Stimulated activated memory B cell treated with anti-CD40 and anti-IgM and Interleukin-4, amounts not matched to agents 10 μg/mL and 1 μg/mL and 100 μg/mL, for 72 hours (primary cell): ENCODE measurements at regions not wholly inside any gene's neighbourhood (a gene's known extent, or its start where the extent isn't known, plus 50 kb on each side); places are given as distances from the start of the nearest gene placed in this dataset.
"Not testable (repeated sequence)": the region's sequence is repeated elsewhere in the genome, so short reads cannot be mapped to it uniquely, and the experiment has no call there.

Experiments used
- ATAC-seq: fragments of 150-1000 bp; cut with Tn5 transposase; 2 replicates; pipeline ENCODE4 v1.10.0; 2021
- H3K27ac Mint-ChIP-seq: one replicate; pipeline ENCODE4 v1.8.0; 2022; ENCODE audit warnings: mild to moderate bottlenecking, mixed read lengths
- H3K27me3 Mint-ChIP-seq: one replicate; pipeline ENCODE4 v1.8.0; 2022; ENCODE audit warnings: mixed read lengths
- H3K36me3 Mint-ChIP-seq: one replicate; pipeline ENCODE4 v1.8.0; 2022; ENCODE audit warnings: mixed read lengths
- H3K4me1 Mint-ChIP-seq: one replicate; pipeline ENCODE4 v1.8.0; 2022; ENCODE audit warnings: mixed read lengths
- H3K4me3 Mint-ChIP-seq: one replicate; pipeline ENCODE4 v1.8.0; 2022; ENCODE audit warnings: mild to moderate bottlenecking, moderate library complexity, mixed read lengths
- H3K9me3 Mint-ChIP-seq: one replicate; pipeline ENCODE4 v1.8.0; 2022; ENCODE audit warnings: mixed read lengths

DNA sequence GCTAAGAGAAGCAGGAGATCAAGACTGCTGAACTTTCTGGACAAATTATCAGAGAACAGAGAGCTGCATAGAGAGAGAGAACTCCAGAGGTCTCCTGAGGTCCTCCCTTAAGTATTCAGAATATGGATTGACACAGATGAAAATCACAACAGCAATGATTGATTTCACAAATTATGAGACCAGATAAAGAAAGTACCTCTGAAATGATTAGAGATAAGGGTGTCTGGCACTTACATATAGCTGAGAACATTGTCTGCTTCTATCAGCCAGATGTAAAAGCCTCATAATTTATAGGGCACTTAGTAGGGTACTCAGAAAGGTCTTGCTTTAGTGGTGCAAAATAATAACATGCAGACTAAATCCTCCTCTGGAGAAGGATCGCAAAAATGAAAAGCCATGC is 1301.8 kb downstream of the BRINP3 start:
- Mint-ChIP-seq H3K27ac (no peak overlapping the region), H3K9me3 (peaks cover 6% of the 10 kb centered on the region), H3K27me3 (no peaks in the 10 kb centered on the region), H3K4me1 (no peaks in the 10 kb centered on the region), H3K4me3 (no peak overlapping the region), H3K36me3 (no peaks in the 10 kb centered on the region)
- ATAC-seq, result no peak

DNA sequence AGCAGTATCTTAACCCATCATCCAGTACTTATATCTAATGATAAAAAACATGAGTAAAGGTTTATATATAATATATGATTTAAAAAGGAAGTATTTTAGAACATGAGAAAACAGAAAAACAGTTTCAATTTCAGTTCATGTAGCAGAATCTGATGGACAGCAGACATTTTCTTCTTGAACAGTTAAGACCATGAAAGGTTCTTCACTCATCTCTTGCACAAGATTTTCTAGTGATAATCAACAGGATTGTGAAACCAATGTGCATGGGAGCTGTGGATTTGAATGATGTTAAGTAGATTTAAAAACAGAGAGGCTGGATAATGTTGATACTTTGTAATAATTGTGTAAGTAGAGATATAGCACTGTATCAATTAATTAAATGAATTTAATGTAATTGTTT is 1297.6 kb downstream of the BRINP3 start:
- Mint-ChIP-seq H3K4me1 (no peaks in the 10 kb centered on the region), H3K27me3 (no peaks in the 10 kb centered on the region), H3K4me3 (no peak overlapping the region), H3K9me3 (peaks cover 5% of the 10 kb centered on the region), H3K36me3 (no peaks in the 10 kb centered on the region), H3K27ac (no peak overlapping the region)
- no peak for ATAC-seq

DNA sequence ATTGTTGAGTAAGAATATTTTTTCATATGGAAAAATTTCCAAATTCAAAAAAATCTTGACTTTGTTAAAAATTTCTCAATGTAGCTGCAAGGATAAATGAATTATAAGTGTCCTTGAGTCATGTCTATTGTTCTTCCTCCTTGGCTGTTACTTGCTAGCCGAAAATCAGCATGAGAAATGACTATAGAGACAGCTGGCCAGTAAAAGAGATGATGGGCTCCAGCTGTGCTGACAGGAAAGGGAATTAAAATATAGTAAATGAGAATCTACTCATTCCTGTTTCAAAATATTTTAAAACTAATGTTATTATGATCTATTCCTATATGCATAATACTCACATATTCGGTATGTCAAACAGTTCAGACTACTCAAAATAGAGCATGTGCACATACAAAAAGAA is 1292.6 kb downstream of the BRINP3 start:
- ATAC-seq, result no peak
- H3K27me3 Mint-ChIP-seq, result no peaks in the 10 kb centered on the region
- H3K27ac Mint-ChIP-seq, result no peak overlapping the region
- no peaks in the 10 kb centered on the region for H3K4me1 Mint-ChIP-seq
- peaks cover 2% of the 10 kb centered on the region for H3K9me3 Mint-ChIP-seq
- no peaks in the 10 kb centered on the region for H3K36me3 Mint-ChIP-seq
- H3K4me3 Mint-ChIP-seq, result no peak overlapping the region

DNA sequence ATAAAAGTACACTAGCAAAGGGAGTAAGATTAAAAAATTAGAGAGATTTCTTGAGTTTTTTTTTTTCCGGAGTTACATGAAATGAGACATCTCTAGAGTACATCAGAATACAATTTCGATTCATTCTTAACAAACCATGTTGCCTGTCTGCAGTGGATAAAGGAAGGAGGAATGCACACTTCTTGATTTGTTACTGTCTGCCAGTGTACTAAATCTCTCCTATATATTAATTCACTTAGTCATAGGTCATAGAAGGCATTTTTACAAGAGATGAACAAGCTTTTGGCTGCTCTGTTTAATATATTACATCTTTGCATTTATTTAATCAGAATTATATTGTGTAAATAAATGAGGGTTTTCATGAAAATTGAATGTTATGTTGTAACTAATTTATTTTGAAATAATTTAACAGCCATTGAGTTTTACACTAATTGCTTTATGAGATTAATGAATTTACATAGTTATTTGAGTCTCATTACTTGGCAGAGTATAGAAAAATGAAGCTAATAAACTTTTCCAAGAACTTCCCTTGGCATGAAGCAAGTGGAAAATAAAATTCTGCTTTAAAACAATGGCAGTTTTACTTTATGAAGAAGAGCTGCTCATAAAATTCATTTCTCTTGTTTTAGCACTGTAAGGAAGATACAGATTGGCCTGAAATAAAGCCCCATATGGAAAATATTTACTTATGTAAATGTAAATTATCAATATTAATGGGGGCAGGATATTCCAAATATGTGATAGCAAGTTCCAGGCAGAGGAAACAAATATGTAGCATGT is 1284.7 kb downstream of the BRINP3 start:
- Mint-ChIP-seq H3K9me3 (no peaks in the 10 kb centered on the region), H3K27ac (no peak overlapping the region), H3K4me1 (no peaks in the 10 kb centered on the region), H3K36me3 (no peaks in the 10 kb centered on the region), H3K27me3 (no peaks in the 10 kb centered on the region), H3K4me3 (no peak overlapping the region)
- ATAC-seq, result no peak

DNA sequence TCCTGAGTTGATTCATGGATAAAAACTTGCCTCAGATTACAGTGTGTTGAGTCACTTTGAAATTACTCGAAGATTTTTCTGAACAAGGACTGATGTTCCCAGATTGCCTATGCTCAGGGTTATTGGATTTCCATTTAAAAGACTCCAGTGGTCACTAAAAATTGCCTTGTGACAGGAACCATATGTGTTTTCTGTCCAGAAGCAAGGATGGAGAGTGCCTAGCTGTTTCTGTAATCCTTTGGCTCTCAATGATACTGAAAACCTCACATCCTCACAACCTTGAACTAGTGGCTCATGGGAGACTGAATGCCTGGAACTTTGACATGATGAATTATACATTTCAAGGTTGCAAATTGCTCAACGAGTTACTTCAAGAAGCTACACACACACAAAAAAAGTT is 1271.8 kb downstream of the BRINP3 start:
- no peak overlapping the region for H3K27ac Mint-ChIP-seq
- H3K9me3 Mint-ChIP-seq, result peaks cover 3% of the 10 kb centered on the region
- ATAC-seq, result no peak
- no peaks in the 10 kb centered on the region for H3K27me3 Mint-ChIP-seq
- no peak overlapping the region for H3K4me3 Mint-ChIP-seq
- no peaks in the 10 kb centered on the region for H3K4me1 Mint-ChIP-seq
- H3K36me3 Mint-ChIP-seq, result no peaks in the 10 kb centered on the region

DNA sequence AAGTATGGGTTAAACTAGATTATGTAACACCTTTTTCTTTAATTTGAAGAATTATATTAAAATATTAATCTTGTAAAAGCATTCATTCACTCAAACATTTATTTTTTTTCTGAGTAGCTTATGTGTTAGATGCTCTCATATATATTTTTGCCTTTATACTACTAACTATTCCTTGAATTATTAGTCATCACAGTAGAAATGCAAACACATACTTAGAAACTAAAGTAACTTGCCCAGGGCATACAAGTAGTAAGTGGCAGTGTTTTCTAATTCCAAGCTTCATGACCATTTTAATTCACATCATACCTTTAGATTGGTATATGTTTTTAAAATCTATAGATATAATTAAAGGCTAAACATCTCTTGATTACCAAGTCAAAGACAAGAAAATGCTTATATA is 1271.0 kb downstream of the BRINP3 start:
- H3K27ac Mint-ChIP-seq, result no peak overlapping the region
- H3K27me3 Mint-ChIP-seq, result no peaks in the 10 kb centered on the region
- no peak for ATAC-seq
- no peaks in the 10 kb centered on the region for H3K36me3 Mint-ChIP-seq
- peaks cover 3% of the 10 kb centered on the region for H3K9me3 Mint-ChIP-seq
- no peak overlapping the region for H3K4me3 Mint-ChIP-seq
- no peaks in the 10 kb centered on the region for H3K4me1 Mint-ChIP-seq

DNA sequence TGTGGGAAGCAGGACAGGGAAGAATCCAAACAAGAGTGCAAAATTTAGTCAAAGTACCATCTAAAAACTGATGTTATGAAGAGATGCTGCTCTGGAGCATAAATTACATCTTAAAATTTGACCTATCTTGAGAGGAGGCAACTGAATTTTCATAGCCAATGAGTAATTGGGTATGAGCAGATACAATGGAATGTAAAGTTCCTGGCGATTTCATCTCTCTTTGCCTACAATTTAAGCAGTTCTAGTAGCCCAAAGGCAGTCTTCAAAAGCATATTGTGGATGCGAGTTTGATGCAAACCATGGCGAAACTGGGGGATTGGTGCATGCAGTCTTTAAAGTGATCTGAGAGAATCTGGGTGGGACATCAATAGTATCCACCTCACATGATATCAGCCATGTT is 1265.9 kb downstream of the BRINP3 start:
- Mint-ChIP-seq H3K27me3 (no peaks in the 10 kb centered on the region), H3K4me1 (no peaks in the 10 kb centered on the region), H3K4me3 (no peak overlapping the region), H3K36me3 (no peaks in the 10 kb centered on the region), H3K27ac (no peak overlapping the region), H3K9me3 (no peaks in the 10 kb centered on the region)
- ATAC-seq, result no peak

DNA sequence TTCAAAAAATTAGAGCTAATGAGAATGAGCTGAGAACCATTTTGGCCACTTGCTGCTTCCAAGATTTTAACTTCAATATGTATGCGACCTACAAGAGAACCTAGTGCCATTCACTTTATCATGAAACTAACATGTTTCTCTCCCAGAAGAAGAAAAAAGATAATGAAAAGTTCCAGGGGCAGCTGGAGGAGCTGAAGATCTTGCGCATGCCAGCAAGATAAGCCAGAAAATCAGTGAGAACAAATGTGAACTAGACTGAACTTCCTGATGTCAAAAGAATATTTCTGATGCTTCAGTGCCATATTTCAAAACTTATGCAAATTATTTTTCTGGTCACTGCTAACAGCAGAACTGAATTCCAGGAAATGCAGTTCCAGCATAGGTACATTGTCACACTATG is 1265.1 kb downstream of the BRINP3 start:
- H3K36me3 Mint-ChIP-seq, result no peaks in the 10 kb centered on the region
- H3K27me3 Mint-ChIP-seq, result no peaks in the 10 kb centered on the region
- ATAC-seq, result no peak

DNA sequence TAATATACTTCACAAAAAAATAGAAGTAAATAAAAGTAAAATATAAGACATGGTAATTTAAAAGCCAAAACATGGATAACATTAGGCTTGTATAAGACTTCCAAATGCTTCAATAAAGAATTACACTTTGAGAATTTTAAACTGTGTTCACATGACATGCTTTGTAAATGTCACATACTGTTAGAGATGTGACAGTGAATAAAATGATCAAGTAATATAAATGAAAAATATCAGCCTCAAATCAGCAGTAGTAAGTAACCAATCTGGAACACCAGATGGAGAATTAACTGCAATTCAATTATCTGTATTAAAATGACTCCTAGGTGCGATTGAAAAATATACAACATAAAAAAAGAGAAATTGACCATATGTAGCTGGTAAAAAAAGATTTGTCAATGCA is 1260.8 kb downstream of the BRINP3 start:
- no peaks in the 10 kb centered on the region for H3K4me1 Mint-ChIP-seq
- H3K27ac Mint-ChIP-seq, result no peak overlapping the region
- H3K9me3 Mint-ChIP-seq, result peaks cover 3% of the 10 kb centered on the region
- H3K4me3 Mint-ChIP-seq, result no peak overlapping the region
- no peaks in the 10 kb centered on the region for H3K27me3 Mint-ChIP-seq
- no peaks in the 10 kb centered on the region for H3K36me3 Mint-ChIP-seq
- ATAC-seq, result no peak

More for the DNA sequence above, 1265.1 kb downstream of the BRINP3 start:
- Mint-ChIP-seq H3K4me3 (no peak overlapping the region), H3K9me3 (no peaks in the 10 kb centered on the region), H3K4me1 (no peaks in the 10 kb centered on the region), H3K27ac (no peak overlapping the region)

DNA sequence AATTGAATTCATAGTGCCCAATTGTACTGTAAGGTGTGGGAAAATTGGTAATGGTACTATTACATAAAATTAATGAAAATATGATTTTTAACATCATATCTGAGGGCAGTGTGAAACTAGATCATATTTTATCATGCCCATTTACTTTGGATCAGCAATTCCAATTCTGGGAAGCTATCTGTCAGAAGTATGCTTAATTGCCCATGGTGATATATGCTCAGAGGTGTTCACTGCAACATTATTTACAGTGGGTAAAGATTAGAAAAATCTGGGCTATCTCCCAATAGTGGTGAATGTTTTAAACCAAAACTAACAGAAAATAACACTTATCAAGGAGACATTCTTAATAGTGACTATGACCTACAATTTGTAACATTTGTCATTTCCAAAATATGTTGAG is 1260.0 kb downstream of the BRINP3 start:
- peaks cover 3% of the 10 kb centered on the region for H3K9me3 Mint-ChIP-seq
- ATAC-seq, result no peak
- no peaks in the 10 kb centered on the region for H3K36me3 Mint-ChIP-seq
- no peak overlapping the region for H3K4me3 Mint-ChIP-seq
- H3K27ac Mint-ChIP-seq, result no peak overlapping the region
- no peaks in the 10 kb centered on the region for H3K4me1 Mint-ChIP-seq
- H3K27me3 Mint-ChIP-seq, result no peaks in the 10 kb centered on the region

DNA sequence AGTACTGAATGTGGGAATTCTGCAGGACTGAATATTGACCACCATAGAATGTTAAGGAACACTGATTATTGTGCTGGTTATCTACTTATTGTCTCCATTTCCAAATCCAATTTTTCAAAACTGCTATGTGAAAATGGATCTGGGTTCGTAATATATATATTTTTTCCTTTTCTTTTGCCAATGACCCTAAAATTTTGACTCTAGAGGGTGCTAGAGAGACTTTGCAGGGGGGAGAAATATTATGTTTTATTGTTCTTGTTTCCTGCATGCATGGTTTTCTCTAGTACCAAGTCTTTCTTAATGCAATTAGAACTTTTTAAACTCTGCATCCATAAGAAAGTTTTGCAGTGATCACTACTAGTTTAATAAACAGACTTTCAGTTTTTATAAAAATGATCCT is 1256.9 kb downstream of the BRINP3 start:
- ATAC-seq, result no peak
- Mint-ChIP-seq H3K4me1 (no peaks in the 10 kb centered on the region), H3K36me3 (no peaks in the 10 kb centered on the region), H3K4me3 (no peak overlapping the region), H3K27ac (no peak overlapping the region), H3K9me3 (peaks cover 7% of the 10 kb centered on the region), H3K27me3 (no peaks in the 10 kb centered on the region)

DNA sequence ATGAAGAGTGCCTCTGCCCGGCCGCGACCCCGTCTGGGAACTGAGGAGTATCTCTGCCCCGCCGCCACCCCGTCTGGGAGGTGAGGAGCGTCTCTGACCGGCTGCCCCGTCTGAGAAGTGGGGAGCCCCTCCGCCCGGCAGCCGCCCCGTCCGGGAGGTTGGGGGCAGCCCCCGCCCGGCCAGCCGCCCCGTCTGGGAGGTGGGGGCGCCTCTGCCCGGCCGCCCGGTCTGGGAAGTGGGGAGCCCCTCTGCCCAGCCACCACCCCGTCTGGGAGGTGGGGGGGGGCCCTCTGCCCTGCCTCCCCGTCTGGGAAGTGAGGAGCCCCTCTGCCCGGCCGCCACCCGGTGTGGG is 1251.9 kb downstream of the BRINP3 start:
- H3K36me3 Mint-ChIP-seq, H3K27me3 Mint-ChIP-seq, H3K9me3 Mint-ChIP-seq, H3K4me3 Mint-ChIP-seq, H3K4me1 Mint-ChIP-seq, ATAC-seq, H3K27ac Mint-ChIP-seq: not testable (repeated sequence)

DNA sequence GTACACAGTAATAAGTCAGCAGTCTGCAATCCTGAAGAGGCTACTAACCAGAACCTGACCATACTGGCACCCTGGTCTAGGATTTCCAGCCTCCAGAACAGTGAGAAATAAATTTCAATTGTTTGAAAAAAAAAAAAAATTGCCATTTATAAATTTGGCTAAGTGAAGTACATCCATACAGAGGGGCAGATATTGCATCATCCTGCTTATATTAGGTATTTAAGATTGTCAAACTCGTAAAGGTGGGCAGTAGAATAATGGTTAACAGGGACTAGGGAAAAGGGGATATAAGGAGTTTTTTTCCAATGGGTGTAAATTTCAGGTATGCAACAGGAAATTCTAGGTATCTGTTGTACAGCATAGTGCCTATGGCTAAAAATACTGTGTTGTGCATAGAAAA is 1250.9 kb downstream of the BRINP3 start:
- Mint-ChIP-seq H3K4me1 (no peaks in the 10 kb centered on the region), H3K27ac (no peak overlapping the region), H3K36me3 (no peaks in the 10 kb centered on the region), H3K4me3 (no peak overlapping the region), H3K9me3 (peaks cover 4% of the 10 kb centered on the region), H3K27me3 (no peaks in the 10 kb centered on the region)
- no peak for ATAC-seq

DNA sequence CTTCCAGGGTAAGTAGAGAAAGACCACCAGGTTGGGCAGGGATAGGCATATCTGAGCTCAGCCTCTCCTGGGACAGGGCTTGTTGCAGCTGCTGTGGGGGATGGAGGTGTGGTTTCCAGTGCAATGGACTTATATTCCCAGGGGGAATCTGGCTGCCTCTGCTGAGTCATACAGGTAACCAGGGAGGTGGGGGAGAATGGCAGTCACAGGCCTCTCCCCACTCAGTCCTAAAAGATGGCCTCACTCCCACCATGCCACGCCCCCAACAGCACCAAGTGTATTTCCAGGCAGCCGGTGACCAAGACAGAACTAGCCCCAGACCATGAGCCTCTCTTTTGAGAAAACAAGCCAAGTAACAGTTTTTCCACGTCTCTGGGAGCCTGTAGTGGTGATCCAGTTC is 1240.7 kb downstream of the BRINP3 start:
- no peaks in the 10 kb centered on the region for H3K36me3 Mint-ChIP-seq
- no peaks in the 10 kb centered on the region for H3K27me3 Mint-ChIP-seq
- no peak for ATAC-seq
- H3K4me1 Mint-ChIP-seq, result no peaks in the 10 kb centered on the region
- no peak overlapping the region for H3K4me3 Mint-ChIP-seq
- peaks cover 6% of the 10 kb centered on the region for H3K9me3 Mint-ChIP-seq
- no peak overlapping the region for H3K27ac Mint-ChIP-seq

DNA sequence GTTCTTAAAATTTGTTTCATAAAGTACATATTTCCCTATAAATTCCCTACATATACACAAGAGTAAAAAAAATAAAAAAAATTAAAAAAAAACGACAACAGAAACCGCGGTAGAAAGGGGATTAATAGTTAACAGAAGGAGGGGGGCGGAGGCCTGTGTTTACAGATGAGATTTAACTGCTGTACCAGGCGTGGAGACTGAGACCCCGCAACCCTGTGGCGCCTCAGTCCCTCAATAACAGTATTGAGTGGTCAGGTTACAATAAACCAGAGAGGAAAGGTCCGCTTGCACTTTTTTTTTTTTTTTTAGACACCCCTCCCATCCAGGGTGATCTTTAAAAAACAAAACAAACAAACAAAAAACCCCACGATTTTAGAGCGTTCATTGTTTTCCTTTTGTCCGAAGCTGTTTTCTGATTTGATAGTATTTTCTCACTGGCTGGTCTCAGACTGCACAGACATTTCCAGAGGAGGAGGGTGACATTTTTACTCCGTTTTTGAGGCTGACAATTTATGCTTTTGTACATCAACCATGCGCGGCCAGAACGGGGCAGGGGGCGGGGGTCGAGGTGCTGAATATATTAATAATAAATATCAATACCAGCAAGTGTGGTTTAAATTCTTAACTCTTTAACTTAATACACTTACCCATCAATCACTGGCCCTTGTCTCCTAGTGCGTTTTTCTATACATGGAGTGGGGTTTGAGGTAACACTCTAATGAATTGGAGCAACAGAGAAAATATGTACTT is 1223.9 kb downstream of the BRINP3 start:
- Mint-ChIP-seq H3K27ac (no peak overlapping the region), H3K36me3 (no peaks in the 10 kb centered on the region), H3K4me3 (no peak overlapping the region), H3K4me1 (no peaks in the 10 kb centered on the region), H3K27me3 (no peaks in the 10 kb centered on the region), H3K9me3 (peaks cover 2% of the 10 kb centered on the region)
- no peak for ATAC-seq

DNA sequence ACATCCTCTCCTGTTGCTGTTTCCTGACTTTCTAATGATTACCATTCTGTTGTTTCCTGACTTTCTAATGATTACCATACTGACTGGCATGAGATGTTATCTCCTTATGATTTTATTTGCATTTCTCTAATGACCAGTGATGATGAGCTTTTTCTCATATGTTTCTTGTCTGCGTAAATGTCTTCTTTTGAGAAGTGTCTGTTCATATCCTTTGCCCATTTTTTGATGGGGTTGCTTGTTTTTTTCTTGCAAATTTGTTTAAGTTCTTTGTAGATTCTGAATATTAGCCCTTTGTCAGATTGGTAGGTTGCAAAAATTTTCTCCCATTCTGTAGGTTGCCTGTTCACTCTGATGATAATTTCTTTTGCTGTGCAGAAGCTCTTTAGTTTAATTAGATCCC is 1216.5 kb downstream of the BRINP3 start:
- not testable (repeated sequence) for H3K27me3 Mint-ChIP-seq, H3K4me1 Mint-ChIP-seq, H3K9me3 Mint-ChIP-seq, ATAC-seq, H3K4me3 Mint-ChIP-seq, H3K36me3 Mint-ChIP-seq, H3K27ac Mint-ChIP-seq
